K562 (cell line): ENCODE measurements at regions not wholly inside any gene's neighbourhood (a gene's known extent, or its start where the extent isn't known, plus 50 kb on each side); places are given as distances from the start of the nearest gene placed in this dataset.

Experiments
- EZH2 ChIP-seq: IDR thresholded peaks from 2 replicates; pipeline ENCODE4 v1.6.1; 2012; ENCODE audit warnings: low read depth, mild to moderate bottlenecking, inconsistent platforms, low read length, borderline replicate concordance
- FOXK2 ChIP-seq, 2 experiments: fragments of 450-650 bp; IDR thresholded peaks in 1 of 2; conservative IDR thresholded peaks in 1 of 2; 2 replicates each; pipeline ENCODE4 v1.6.1; 2016; ENCODE audit warnings: low read depth in 2 of 2, mild to moderate bottlenecking in 1 of 2
- MEF2D ChIP-seq: conservative IDR thresholded peaks from 2 replicates; pipeline ENCODE4 v1.6.1; 2016; ENCODE audit warnings: low read depth, missing genetic modification characterization, missing compliant biosample characterization
- MTA3 ChIP-seq: fragments of 450-650 bp; formaldehyde crosslinking; IDR thresholded peaks from 2 replicates; pipeline ENCODE4 v1.6.1; 2017; ENCODE audit warnings: mild to moderate bottlenecking, borderline replicate concordance
- MYBL2 ChIP-seq, 2 experiments: fragments of 450-650 bp in 1 of 2; sonication (generic) in 1 of 2; formaldehyde crosslinking in 1 of 2; IDR thresholded peaks; 2 replicates each; pipeline versions ENCODE4 v1.6.1 to v1.8.1; 2017 to 2022; ENCODE audit warnings: borderline replicate concordance in 1 of 2, inconsistent platforms in 1 of 2, low read depth in 1 of 2, mild to moderate bottlenecking in 1 of 2, missing genetic modification reagents in 1 of 2, moderate library complexity in 1 of 2
- POLR2A ChIP-seq: fragments of 450-650 bp; conservative IDR thresholded peaks from 2 replicates; pipeline ENCODE4 v1.6.1; 2016
- POLR2AphosphoS2 ChIP-seq: IDR thresholded peaks from 2 replicates; pipeline ENCODE4 v1.6.1; 2012; ENCODE audit warnings: low read length, improper control_type of control experiment
- SMARCC2 ChIP-seq: fragments of 450-650 bp; IDR thresholded peaks from 2 replicates; pipeline ENCODE4 v1.6.1; 2017; ENCODE audit warnings: antibody characterized with exemption, moderate library complexity, mild to moderate bottlenecking, low read depth
- TF ChIP-seq, protein P1 (sequence below), 2 experiments: IDR thresholded peaks in 1 of 2; conservative IDR thresholded peaks in 1 of 2; 2 replicates each; pipeline ENCODE4 v1.6.1; 2016; ENCODE audit warnings: low read depth in 2 of 2, mild to moderate bottlenecking in 1 of 2, missing compliant biosample characterization in 1 of 2, missing genetic modification characterization in 1 of 2, moderate library complexity in 1 of 2

DNA sequence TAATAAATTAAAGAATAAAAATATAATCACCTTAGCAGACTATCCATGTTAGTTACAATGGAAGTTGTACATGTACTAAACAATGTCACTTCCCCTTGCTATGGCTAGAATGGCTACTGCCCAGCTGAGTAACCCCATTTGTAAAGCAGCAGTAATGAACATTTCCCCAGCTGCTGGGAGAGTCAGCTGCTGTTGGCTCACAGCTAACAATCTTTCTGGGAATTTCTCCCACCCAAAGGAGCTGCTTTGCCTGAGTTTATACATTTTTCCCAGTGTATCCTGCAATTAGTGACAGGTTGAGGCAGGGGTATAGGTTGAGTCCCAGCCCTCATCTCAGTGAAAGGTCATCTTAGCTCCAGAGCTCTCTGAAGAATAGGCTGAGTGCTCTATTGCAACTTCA is 665.6 kb upstream of the KLHL29 start:
- TF ChIP-seq EZH2 (no peak), MYBL2 (IDR thresholded peaks at IDR 0.05; ENCODE audit: low read depth) (no peak), MYBL2 (CRISPR knock-in tag; IDR thresholded peaks at IDR 0.05; ENCODE audit: borderline replicate concordance) (no peak), MTA3 (no peak), FOXK2 (conservative IDR thresholded peaks at IDR 0.05 in 1 of 2, IDR thresholded peaks at IDR 0.05 in 1 of 2; ENCODE audit: low read depth in 2 of 2) (no peak), POLR2A (no peak), POLR2AphosphoS2 (no peak), SMARCC2 (no peak), MEF2D (tag) (no peak)
- TF ChIP-seq, protein P1, sequence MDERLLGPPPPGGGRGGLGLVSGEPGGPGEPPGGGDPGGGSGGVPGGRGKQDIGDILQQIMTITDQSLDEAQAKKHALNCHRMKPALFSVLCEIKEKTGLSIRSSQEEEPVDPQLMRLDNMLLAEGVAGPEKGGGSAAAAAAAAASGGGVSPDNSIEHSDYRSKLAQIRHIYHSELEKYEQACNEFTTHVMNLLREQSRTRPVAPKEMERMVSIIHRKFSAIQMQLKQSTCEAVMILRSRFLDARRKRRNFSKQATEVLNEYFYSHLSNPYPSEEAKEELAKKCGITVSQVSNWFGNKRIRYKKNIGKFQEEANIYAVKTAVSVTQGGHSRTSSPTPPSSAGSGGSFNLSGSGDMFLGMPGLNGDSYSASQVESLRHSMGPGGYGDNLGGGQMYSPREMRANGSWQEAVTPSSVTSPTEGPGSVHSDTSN (CRISPR knock-in tag; IDR thresholded peaks at IDR 0.05; ENCODE audit: low read depth), result no peak
- TF ChIP-seq, protein P1 (tag; conservative IDR thresholded peaks at IDR 0.05; ENCODE audit: low read depth), result no peak
